GM23248 (cell line): ENCODE measurements at regions not wholly inside any gene's neighbourhood (a gene's known extent, or its start where the extent isn't known, plus 50 kb on each side); places are given as distances from the start of the nearest gene placed in this dataset.

Source experiments
- DNase-seq: peaks from one replicate; pipeline ENCODE4 v3.0.0-alpha.2; 2015
- H2AFZ ChIP-seq: fragments of 200-600 bp; sonication (generic); 2 replicates; pipeline ENCODE4 v1.6.1; 2016; ENCODE audit warnings: antibody characterized with exemption
- H3F3A ChIP-seq: fragments of 200-600 bp; sonication (generic); 2 replicates; pipeline ENCODE4 v1.6.1; 2016; ENCODE audit warnings: mild to moderate bottlenecking, antibody characterized with exemption, mixed run types; ENCODE audit not compliant: insufficient read depth
- H3K27ac ChIP-seq: fragments of 200-600 bp; sonication (generic); 2 replicates; pipeline ENCODE4 v1.5.1; 2016; ENCODE audit warnings: mild to moderate bottlenecking
- H3K27me3 ChIP-seq: fragments of 200-600 bp; sonication (generic); replicated peaks from 2 replicates; pipeline ENCODE4 v1.6.1; 2016; ENCODE audit warnings: mild to moderate bottlenecking; ENCODE audit not compliant: insufficient read depth
- H3K36me3 ChIP-seq: fragments of 200-600 bp; sonication (generic); 2 replicates; pipeline ENCODE4 v1.6.1; 2016; ENCODE audit warnings: low read depth, mild to moderate bottlenecking
- H3K4me1 ChIP-seq: fragments of 200-600 bp; sonication (generic); 2 replicates; pipeline ENCODE4 v1.6.1; 2016; ENCODE audit warnings: mild to moderate bottlenecking; ENCODE audit not compliant: insufficient read depth
- H3K4me2 ChIP-seq: fragments of 200-600 bp; sonication (generic); one replicate; pipeline ENCODE4 v1.6.1; 2016; ENCODE audit warnings: mild to moderate bottlenecking; ENCODE audit not compliant: unreplicated experiment
- H3K4me3 ChIP-seq: fragments of 200-600 bp; sonication (generic); 2 replicates; pipeline ENCODE4 v1.5.1; 2016; ENCODE audit warnings: mild to moderate bottlenecking
- H3K79me2 ChIP-seq: fragments of 200-600 bp; sonication (generic); 2 replicates; pipeline ENCODE4 v1.6.1; 2016; ENCODE audit warnings: mild to moderate bottlenecking; ENCODE audit not compliant: insufficient read depth
- H3K9ac ChIP-seq: fragments of 200-600 bp; sonication (generic); 2 replicates; pipeline ENCODE4 v1.6.1; 2016; ENCODE audit warnings: mild to moderate bottlenecking
- H3K9me2 ChIP-seq: fragments of 200-600 bp; sonication (generic); 2 replicates; pipeline ENCODE4 v1.6.1; 2016; ENCODE audit warnings: mixed run types, mild to moderate bottlenecking, moderate library complexity; ENCODE audit not compliant: insufficient read depth
- H3K9me3 ChIP-seq: fragments of 200-600 bp; sonication (generic); one replicate; pipeline ENCODE4 v1.6.1; 2017; ENCODE audit warnings: low read depth
- H4K20me1 ChIP-seq: fragments of 200-600 bp; sonication (generic); 2 replicates; pipeline ENCODE4 v1.6.0; 2016; ENCODE audit not compliant: insufficient read depth
- EZH2 ChIP-seq: fragments of 200-600 bp; sonication (generic); IDR thresholded peaks from 2 replicates; pipeline ENCODE4 v1.6.1; 2018; ENCODE audit warnings: antibody characterized with exemption, mild to moderate bottlenecking; ENCODE audit not compliant: insufficient read depth, poor library complexity, severe bottlenecking
- EZH2phosphoT487 ChIP-seq: fragments of 200-600 bp; sonication (generic); IDR thresholded peaks from 2 replicates; pipeline ENCODE4 v1.6.1; 2018; ENCODE audit warnings: antibody characterized with exemption, moderate library complexity, mild to moderate bottlenecking, low read depth; ENCODE audit not compliant: insufficient read depth
- WGBS, 2 experiments: methylation state at CpG; one replicate each; pipeline ENCODE4 v1.1.6; 2015 to 2017; ENCODE audit warnings: low lambda C conversion rate in 2 of 2, low coverage in 1 of 2; ENCODE audit errors: missing lambda C conversion rate in 2 of 2; 5-methylcytosine and 5-hydroxymethylcytosine counted together
- in situ Hi-C: fragments of 300-500 bp; cut with MboI; formaldehyde crosslinking; loops from 2 replicates; pipeline ENCODE4 v1.15.0; 2020

- in situ Hi-C loops = loop anchor here (10.0 kb wide), 1 partner anchor 1412 kb away; no protein-coding TSS in a partner anchor
- Histone ChIP-seq H4K20me1 (no peaks in the 10 kb centered on the region), H3K9me2 (no peaks in the 10 kb centered on the region), H3K9me3 (no peaks in the 10 kb centered on the region), H3K36me3 (no peaks in the 10 kb centered on the region), H3K27ac (no peak overlapping the region), H3K4me3 (no peak overlapping the region), H2AFZ (no peak overlapping the region), H3F3A (no peaks in the 10 kb centered on the region), H3K4me2 (no peak overlapping the region), H3K4me1 (no peaks in the 10 kb centered on the region), H3K27me3 (peaks cover 8% of the 10 kb centered on the region), H3K79me2 (no peaks in the 10 kb centered on the region), H3K9ac (no peak overlapping the region)
- TF ChIP-seq EZH2phosphoT487 (no peak), EZH2 (no peak)
- WGBS, 2 experiments = 59 to 63% methylated on average over 2 of the region's 2 CpGs
- no peak for DNase-seq
These were observed 304.6 kb upstream of the CXCR4 start for GRCh38 chr2:136422512-136422911.

- TF ChIP-seq EZH2phosphoT487 = no peak
- TF ChIP-seq EZH2 = no peak
- Histone ChIP-seq H2AFZ (no peak overlapping the region), H3F3A (no peaks in the 10 kb centered on the region), H3K9me3 (no peaks in the 10 kb centered on the region), H3K4me3 (no peak overlapping the region), H3K79me2 (no peaks in the 10 kb centered on the region), H3K4me1 (no peaks in the 10 kb centered on the region), H3K27ac (no peak overlapping the region), H3K36me3 (no peaks in the 10 kb centered on the region), H3K4me2 (no peak overlapping the region), H4K20me1 (no peaks in the 10 kb centered on the region), H3K9ac (no peak overlapping the region), H3K9me2 (no peaks in the 10 kb centered on the region), H3K27me3 (peaks cover 8% of the 10 kb centered on the region; the same call in 1 of the 2 replicates)
- DNase-seq = no peak
- in situ Hi-C loops = loop anchor here (10.0 kb wide), 1 partner anchor 1414 kb away; no protein-coding TSS in a partner anchor
- whole genome bisulfite sequencing, 2 experiments = 21 to 27% methylated on average over 6 of the region's 6 CpGs
These were observed 302.4 kb upstream of the CXCR4 start for GRCh38 chr2:136420346-136420745.

GRCh38 chr2:136411946-136412345 is 294.0 kb upstream of the CXCR4 start:
- no peaks in the 10 kb centered on the region; the same call in 1 of the 2 replicates for H3K27me3 ChIP-seq
- H3K9ac ChIP-seq = no peak overlapping the region
- H3K9me2 ChIP-seq = no peaks in the 10 kb centered on the region
- WGBS, 2 experiments = 4 to 14% methylated on average over 1 of the region's 1 CpG
- H3K27ac ChIP-seq = no peak overlapping the region
- no peak overlapping the region for H3K4me3 ChIP-seq
- no peaks in the 10 kb centered on the region for H3K79me2 ChIP-seq
- H2AFZ ChIP-seq = no peak overlapping the region
- H3K9me3 ChIP-seq = no peaks in the 10 kb centered on the region
- no peaks in the 10 kb centered on the region for H4K20me1 ChIP-seq
- in situ Hi-C loops = no loop called here
- no peak for DNase-seq
- no peaks in the 10 kb centered on the region for H3F3A ChIP-seq
- no peak overlapping the region for H3K4me2 ChIP-seq
- H3K4me1 ChIP-seq = no peaks in the 10 kb centered on the region
- no peak for TF ChIP-seq EZH2phosphoT487
- TF ChIP-seq EZH2 = no peak
- no peaks in the 10 kb centered on the region for H3K36me3 ChIP-seq

- Histone ChIP-seq H3F3A (no peaks in the 10 kb centered on the region), H3K9ac (no peak overlapping the region), H2AFZ (no peak overlapping the region), H4K20me1 (no peaks in the 10 kb centered on the region), H3K9me3 (no peaks in the 10 kb centered on the region), H3K27me3 (no peaks in the 10 kb centered on the region; the same call in 1 of the 2 replicates), H3K4me3 (no peak overlapping the region), H3K27ac (no peak overlapping the region), H3K4me2 (no peak overlapping the region), H3K4me1 (no peaks in the 10 kb centered on the region), H3K36me3 (no peaks in the 10 kb centered on the region), H3K79me2 (no peaks in the 10 kb centered on the region), H3K9me2 (no peaks in the 10 kb centered on the region)
- 33 to 43% methylated on average over 6 of the region's 6 CpGs for WGBS, 2 experiments
- TF ChIP-seq EZH2phosphoT487 (no peak), EZH2 (no peak)
- in situ Hi-C loops = no loop called here
- no peak for DNase-seq
These were observed 292.7 kb upstream of the CXCR4 start for GRCh38 chr2:136410673-136411072.

- Histone ChIP-seq H3K4me1 (no peaks in the 10 kb centered on the region), H3K9ac (no peak overlapping the region), H3K9me3 (no peaks in the 10 kb centered on the region), H3K4me3 (no peak overlapping the region), H3K27me3 (no peaks in the 10 kb centered on the region), H3K4me2 (no peak overlapping the region), H4K20me1 (no peaks in the 10 kb centered on the region), H2AFZ (no peak overlapping the region), H3K9me2 (no peaks in the 10 kb centered on the region), H3K27ac (no peak overlapping the region), H3F3A (no peaks in the 10 kb centered on the region), H3K36me3 (no peaks in the 10 kb centered on the region), H3K79me2 (no peaks in the 10 kb centered on the region)
- DNase-seq = no peak
- 12 to 25% methylated on average over 3 of the region's 3 CpGs for WGBS, 2 experiments
- no peak for TF ChIP-seq EZH2
- no peak for TF ChIP-seq EZH2phosphoT487
- in situ Hi-C loops = no loop called here
These were observed 290.8 kb upstream of the CXCR4 start for GRCh38 chr2:136408795-136409194.
